ENCODE measurements at regions not wholly inside any gene's neighbourhood (a gene's known extent, or its start where the extent isn't known, plus 50 kb on each side); places are given as distances from the start of the nearest gene placed in this dataset.

GRCh38 chr4:106624671-106625070 lies 256.1 kb upstream of the GIMD1 start:
- TF ChIP-seq REST (IDR thresholded peaks at IDR 0.05; ENCODE audit: unreplicated experiment) = no peak
- TF ChIP-seq EZH2 (IDR thresholded peaks at IDR 0.05; ENCODE audit: low read depth, unreplicated experiment) = no peak
- no peak for TF ChIP-seq POLR2AphosphoS5 (IDR thresholded peaks at IDR 0.05; ENCODE audit: low read depth)
- no peak for TF ChIP-seq CTCF (conservative IDR thresholded peaks at IDR 0.05; ENCODE audit: low read depth in 2 of 2)
- no peak for TF ChIP-seq ETS1 (IDR thresholded peaks at IDR 0.05)

All from GM23338 (cell line).